ENCODE measurements at regions not wholly inside any gene's neighbourhood (a gene's known extent, or its start where the extent isn't known, plus 50 kb on each side); places are given as distances from the start of the nearest gene placed in this dataset.

GRCh38 chr6:146948790-146949342 lies 255.4 kb upstream of the STXBP5 start:
- TF ChIP-seq CTCF (IDR thresholded peaks at IDR 0.05) (no peak), POLR2A (IDR thresholded peaks at IDR 0.05) (no peak)

Measured in uterus (tissue), 2 donors.